Breast epithelium (tissue), 4 donors: ENCODE measurements at regions not wholly inside any gene's neighbourhood (a gene's known extent, or its start where the extent isn't known, plus 50 kb on each side); places are given as distances from the start of the nearest gene placed in this dataset.

Experiments
- DNase-seq, 2 donors: peaks; one replicate each; pipeline ENCODE4 v3.0.0-alpha.2; 2019; ENCODE audit warnings: low spot score in 2 of 2
- H3K27ac ChIP-seq, 2 donors: fragments of 200-600 bp; sonication (generic) in 1 of 2; one replicate each; pipeline ENCODE4 v1.5.1; 2016 to 2019; ENCODE audit warnings: mild to moderate bottlenecking in 1 of 2
- H3K27me3 ChIP-seq, 2 donors: fragments of 200-600 bp; sonication (generic) in 1 of 2; one replicate each; pipeline versions ENCODE4 v1.5.1 to v1.6.0; 2017 to 2019; ENCODE audit warnings: control low read depth in 1 of 2, mild to moderate bottlenecking in 1 of 2
- H3K36me3 ChIP-seq: fragments of 200-600 bp; one replicate; pipeline ENCODE4 v1.5.1; 2019
- H3K4me1 ChIP-seq, 2 donors: fragments of 200-600 bp; sonication (generic); one replicate each; pipeline ENCODE4 v1.5.1; 2016 to 2019; ENCODE audit warnings: control low read depth in 1 of 2
- H3K4me3 ChIP-seq, 3 donors: fragments of 200-600 bp; sonication (generic); 1 replicate in 2 of 3; 2 replicates in 1 of 3; pipeline ENCODE4 v1.5.1; 2016 to 2019; ENCODE audit warnings: mild to moderate bottlenecking in 3 of 3, moderate library complexity in 2 of 3
- H3K9me3 ChIP-seq, 2 donors: fragments of 200-600 bp; sonication (generic) in 1 of 2; one replicate each; pipeline ENCODE4 v1.5.1; 2016 to 2019; ENCODE audit warnings: control low read depth in 1 of 2
- CTCF ChIP-seq, 3 donors: fragments of 450-650 bp; IDR thresholded peaks; one replicate each; pipeline ENCODE4 v1.5.1; 2016 to 2017; ENCODE audit warnings: antibody characterized with exemption in 3 of 3, mild to moderate bottlenecking in 3 of 3, moderate library complexity in 3 of 3
- POLR2A ChIP-seq: fragments of 450-650 bp; IDR thresholded peaks from one replicate; pipeline ENCODE4 v1.6.1; 2016; ENCODE audit warnings: antibody characterized with exemption, mild to moderate bottlenecking, moderate library complexity
- POLR2AphosphoS5 ChIP-seq, 3 donors: sonication (generic); formaldehyde crosslinking; IDR thresholded peaks; one replicate each; pipeline ENCODE4 v1.6.1; 2017; ENCODE audit warnings: antibody characterized with exemption in 3 of 3
- intact Hi-C: fragments of 100-400 bp; cut with DNase I; formaldehyde crosslinking; loops from one replicate; pipeline ENCODE4 v1.15.1; 2023; ENCODE audit warnings: low total_unique reads

- H3K9me3 ChIP-seq = peaks cover 0 to 12% of the 10 kb centered on the region in 2 donors
- H3K4me3 ChIP-seq = no peak overlapping the region
- no peak overlapping the region for H3K27ac ChIP-seq
- peaks cover 0 to 20% of the 10 kb centered on the region in 2 donors for H3K27me3 ChIP-seq
- no peaks in the 10 kb centered on the region for H3K36me3 ChIP-seq
- no peaks in the 10 kb centered on the region for H3K4me1 ChIP-seq
- no peak for TF ChIP-seq POLR2AphosphoS5 (IDR thresholded peaks at IDR 0.05)
- TF ChIP-seq POLR2A = no peak
- TF ChIP-seq CTCF (IDR thresholded peaks at IDR 0.05) = no peak
- intact Hi-C loops = no loop called here
- no peak for DNase-seq
These were observed 83.4 kb downstream of the UNCX start for GRCh38 chr7:1316086-1316485.

GRCh38 chr7:1317646-1318045 is 85.0 kb downstream of the UNCX start:
- H3K9me3 ChIP-seq = peaks cover 0 to 3% of the 10 kb centered on the region in 2 donors
- H3K36me3 ChIP-seq = no peaks in the 10 kb centered on the region
- H3K4me3 ChIP-seq = no peak overlapping the region
- peaks cover 0 to 36% of the 10 kb centered on the region in 2 donors for H3K27me3 ChIP-seq
- no peaks in the 10 kb centered on the region for H3K4me1 ChIP-seq
- no peak for TF ChIP-seq CTCF (IDR thresholded peaks at IDR 0.05)
- TF ChIP-seq POLR2AphosphoS5 (IDR thresholded peaks at IDR 0.05) = no peak
- no peak for TF ChIP-seq POLR2A
- intact Hi-C loops = no loop called here
- H3K27ac ChIP-seq = no peak overlapping the region
- DNase-seq = no peak

GRCh38 chr7:1318051-1318450 is 85.4 kb downstream of the UNCX start:
- Histone ChIP-seq H3K4me3 (no peak overlapping the region), H3K36me3 (no peaks in the 10 kb centered on the region), H3K27me3 (peaks cover 0 to 40% of the 10 kb centered on the region in 2 donors), H3K27ac (no peak overlapping the region), H3K9me3 (no peaks in the 10 kb centered on the region), H3K4me1 (no peaks in the 10 kb centered on the region)
- TF ChIP-seq CTCF (IDR thresholded peaks at IDR 0.05) (no peak), POLR2A (no peak), POLR2AphosphoS5 (IDR thresholded peaks at IDR 0.05) (no peak)
- intact Hi-C loops = no loop called here
- no peak for DNase-seq

- Histone ChIP-seq H3K9me3 (no peaks in the 10 kb centered on the region), H3K4me3 (no peak overlapping the region), H3K27me3 (peaks cover 0 to 46% of the 10 kb centered on the region in 2 donors), H3K36me3 (no peaks in the 10 kb centered on the region), H3K4me1 (no peaks in the 10 kb centered on the region), H3K27ac (no peak overlapping the region)
- DNase-seq = no peak
- TF ChIP-seq CTCF (IDR thresholded peaks at IDR 0.05) = no peak
- no peak for TF ChIP-seq POLR2A
- TF ChIP-seq POLR2AphosphoS5 (IDR thresholded peaks at IDR 0.05) = no peak
- intact Hi-C loops = no loop called here
These were observed 86.0 kb downstream of the UNCX start for GRCh38 chr7:1318661-1319060.

- Histone ChIP-seq H3K4me3 (no peak overlapping the region), H3K9me3 (no peaks in the 10 kb centered on the region), H3K27ac (no peak overlapping the region), H3K4me1 (no peaks in the 10 kb centered on the region), H3K36me3 (no peaks in the 10 kb centered on the region), H3K27me3 (peaks cover 0 to 66% of the 10 kb centered on the region in 2 donors)
- intact Hi-C loops = no loop called here
- no peak for DNase-seq
- no peak for TF ChIP-seq POLR2A
- TF ChIP-seq POLR2AphosphoS5 (IDR thresholded peaks at IDR 0.05) = no peak
- TF ChIP-seq CTCF (IDR thresholded peaks at IDR 0.05) = no peak
These were observed 88.1 kb downstream of the UNCX start for GRCh38 chr7:1320616-1321240.
